ENCODE measurements at regions not wholly inside any gene's neighbourhood (a gene's known extent, or its start where the extent isn't known, plus 50 kb on each side); places are given as distances from the start of the nearest gene placed in this dataset.

DNA sequence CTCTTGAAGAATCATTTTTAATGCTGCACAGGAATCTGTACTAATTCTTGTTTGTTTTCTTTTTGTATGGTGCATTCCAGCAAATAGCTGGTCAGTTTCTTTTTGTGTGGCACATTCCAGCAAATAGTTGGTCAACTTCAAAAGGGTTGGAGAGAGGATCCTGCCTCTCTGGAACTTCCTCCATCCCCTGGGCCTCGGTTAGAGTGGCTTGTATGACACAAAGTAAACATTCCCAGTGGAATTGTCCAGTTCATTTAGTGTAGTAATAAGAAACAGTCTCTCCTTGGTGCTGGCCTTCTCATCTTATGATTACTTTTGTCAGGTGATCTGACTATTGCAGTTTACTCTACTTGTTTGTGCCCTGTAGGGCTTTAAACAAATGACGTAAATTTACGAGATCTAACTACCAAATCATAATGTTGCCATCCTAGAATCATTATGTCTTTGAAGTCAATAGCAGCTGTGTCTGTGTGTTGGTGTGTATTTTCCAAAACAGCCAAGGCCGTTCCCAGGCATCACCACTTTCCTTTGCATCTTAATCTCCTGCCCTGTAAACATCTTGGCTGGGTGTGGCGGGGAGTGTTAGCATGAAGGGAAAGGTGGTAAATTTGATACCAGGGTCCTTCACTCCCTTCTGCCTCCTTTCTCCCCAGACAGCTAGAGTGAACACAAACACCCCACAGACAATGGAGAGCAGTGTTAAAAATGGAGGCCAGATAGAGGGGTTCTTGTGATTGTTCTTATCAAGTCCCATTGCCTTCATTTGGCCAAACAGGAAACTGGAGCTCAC, 77.9 kb downstream of the CDC7 start:
- no peak for TF ChIP-seq CTCF (IDR thresholded peaks at IDR 0.05)
- no peak for TF ChIP-seq POLR2A (IDR thresholded peaks at IDR 0.05)

Data from uterus (tissue), 2 donors.